ENCODE measurements at regions not wholly inside any gene's neighbourhood (a gene's known extent, or its start where the extent isn't known, plus 50 kb on each side); places are given as distances from the start of the nearest gene placed in this dataset.

GRCh38 chr17:65307081-65307960, 170.2 kb downstream of the RGS9 start:
- Histone ChIP-seq H4K8ac (ENCODE audit: low read depth in 2 of 2, low read length in 2 of 2) (no peak overlapping the region), H4K5ac (ENCODE audit: low read depth, low read length) (no peak overlapping the region), H3K4me2 (ENCODE audit: low read depth, low read length) (no peak overlapping the region), H3K9me3 (ENCODE audit: control insufficient read depth, insufficient read depth, low read length) (peaks cover 6% of the 10 kb centered on the region; the same call in 1 of the 2 replicates), H4K20me1 (ENCODE audit: insufficient read depth, low read length) (no peaks in the 10 kb centered on the region), H3K36me3 (ENCODE audit: control insufficient read depth, insufficient read depth, low read length) (no peaks in the 10 kb centered on the region), H3K4ac (ENCODE audit: low read depth, low read length) (no peak overlapping the region), H2AFZ (replicated peaks; ENCODE audit: low read length, poor library complexity) (no peak overlapping the region), H2BK120ac (ENCODE audit: low read depth, low read length) (no peak overlapping the region), H2AK9ac (replicated peaks; ENCODE audit: low read depth, low read length, poor library complexity) (no peak overlapping the region), H3K4me1 (ENCODE audit: control insufficient read depth, insufficient read depth, low read length) (no peaks in the 10 kb centered on the region), H2BK5ac (ENCODE audit: low read depth, low read length, poor library complexity, severe bottlenecking) (no peak overlapping the region), H3K79me1 (ENCODE audit: low read depth in 1 of 2, low read length in 2 of 2) (no peaks in the 10 kb centered on the region), H2AK5ac (ENCODE audit: low read depth, low read length) (no peak overlapping the region), H3K4me3 (ENCODE audit: insufficient read depth, low read depth, low read length) (no peak overlapping the region), H3K14ac (replicated peaks; ENCODE audit: low read depth, low read length) (no peak overlapping the region), H3K9me1 (ENCODE audit: insufficient read depth, low read length) (no peaks in the 10 kb centered on the region), H4K91ac (ENCODE audit: insufficient read depth, low read depth, low read length) (no peak overlapping the region), H2BK15ac (ENCODE audit: low read depth, low read length) (no peak overlapping the region), H3K56ac (ENCODE audit: extremely low read depth, insufficient read depth, low read length) (no peak overlapping the region), H3K27me3 (ENCODE audit: control insufficient read depth, insufficient read depth, low read length) (peaks cover 26% of the 10 kb centered on the region), H3K9ac (ENCODE audit: low read depth, low read length) (no peak overlapping the region), H3K27ac (ENCODE audit: insufficient read depth, low read length) (no peak overlapping the region), H3K23ac (ENCODE audit: low read depth, low read length) (no peak overlapping the region), H2BK20ac (ENCODE audit: low read depth, low read length) (no peak overlapping the region), H3K18ac (ENCODE audit: low read depth, low read length) (no peak overlapping the region)
- intact Hi-C loops (cut with micrococcal nuclease) = no loop called here
- POLR2A ChIA-PET (ENCODE audit: unreplicated experiment) = no interaction called here
- DNase-seq = no peak
- no peak for TF ChIP-seq CHD1 (IDR thresholded peaks at IDR 0.05; ENCODE audit: low read depth, low read length)
- no peak for TF ChIP-seq MAFK (IDR thresholded peaks at IDR 0.05; ENCODE audit: low read depth, low read length)
- no peak for TF ChIP-seq BHLHE40 (IDR thresholded peaks at IDR 0.05; ENCODE audit: low read depth, low read length)
- TF ChIP-seq SMC3 (IDR thresholded peaks at IDR 0.05; ENCODE audit: low read depth, low read length) = no peak
- no peak for TF ChIP-seq FOS (IDR thresholded peaks at IDR 0.05; ENCODE audit: low read depth, low read length)
- no peak for TF ChIP-seq ELK1 (IDR thresholded peaks at IDR 0.05; ENCODE audit: borderline replicate concordance, low read depth, low read length)
- TF ChIP-seq USF2 (IDR thresholded peaks at IDR 0.05; ENCODE audit: low read depth, low read length) = no peak
- no peak for TF ChIP-seq CEBPB (IDR thresholded peaks at IDR 0.05; ENCODE audit: low read depth, low read length)
- no peak for TF ChIP-seq RCOR1 (IDR thresholded peaks at IDR 0.05; ENCODE audit: insufficient replicate concordance, low read length)
- no peak for TF ChIP-seq MXI1 (IDR thresholded peaks at IDR 0.05; ENCODE audit: borderline replicate concordance, low read depth, low read length)
- no peak for TF ChIP-seq RAD21 (IDR thresholded peaks at IDR 0.05; ENCODE audit: low read length)
- TF ChIP-seq CTCF (conservative IDR thresholded peaks at IDR 0.05; ENCODE audit: low read depth, low read length) = no peak
- WGBS, 2 experiments (ENCODE audit: extremely low coverage in 2 of 2, insufficient read length in 1 of 2) = 50% methylated on average over 1 of the region's 9 CpGs; no CpG with 5 or more reads in 1 of the 2 experiments
- in situ Hi-C loops (cut with MboI; ENCODE audit: low sequenced_read_pairs) = no loop called here
- no TSS peak for BruUV-seq (replicated peaks)
- CTCF ChIA-PET = interaction anchor here (0.6 kb wide), 1 partner anchor 469 kb away, joined by 3 read pairs; no protein-coding TSS in a partner anchor
- dilution Hi-C loops (cut with HindIII; ENCODE audit: low sequenced_read_pairs, unreplicated experiment) = no loop called here
- ATAC-seq (ENCODE audit: low read depth) = no peak

Data from IMR-90 (cell line).